ENCODE measurements at regions not wholly inside any gene's neighbourhood (a gene's known extent, or its start where the extent isn't known, plus 50 kb on each side); places are given as distances from the start of the nearest gene placed in this dataset.

DNA sequence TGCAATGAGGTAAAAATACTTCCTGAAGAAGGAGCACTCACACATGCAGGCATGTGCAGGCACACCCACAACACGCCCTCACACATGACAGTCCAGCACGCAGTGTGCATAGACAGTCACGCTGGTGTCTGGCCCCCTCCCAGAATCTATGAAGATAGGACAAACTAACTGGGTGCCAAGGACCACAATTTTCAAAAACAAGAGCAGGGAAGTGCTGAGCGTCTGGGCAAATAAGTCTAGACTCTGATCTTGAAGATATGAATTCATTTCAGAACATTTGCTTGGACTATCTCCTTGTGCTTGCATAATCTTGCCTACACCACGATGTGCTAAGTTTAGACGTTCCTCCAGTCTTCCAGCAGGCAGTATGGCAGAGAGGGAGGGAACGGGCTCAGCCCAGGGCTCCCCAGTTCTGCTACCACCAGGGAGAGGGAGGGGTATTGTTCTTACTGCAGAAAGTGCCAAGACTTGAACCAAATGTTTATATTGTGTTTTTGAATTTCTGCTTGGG is 276.5 kb upstream of the KLF6 start:
- peak; percentile 8 for DNase-seq

DNA sequence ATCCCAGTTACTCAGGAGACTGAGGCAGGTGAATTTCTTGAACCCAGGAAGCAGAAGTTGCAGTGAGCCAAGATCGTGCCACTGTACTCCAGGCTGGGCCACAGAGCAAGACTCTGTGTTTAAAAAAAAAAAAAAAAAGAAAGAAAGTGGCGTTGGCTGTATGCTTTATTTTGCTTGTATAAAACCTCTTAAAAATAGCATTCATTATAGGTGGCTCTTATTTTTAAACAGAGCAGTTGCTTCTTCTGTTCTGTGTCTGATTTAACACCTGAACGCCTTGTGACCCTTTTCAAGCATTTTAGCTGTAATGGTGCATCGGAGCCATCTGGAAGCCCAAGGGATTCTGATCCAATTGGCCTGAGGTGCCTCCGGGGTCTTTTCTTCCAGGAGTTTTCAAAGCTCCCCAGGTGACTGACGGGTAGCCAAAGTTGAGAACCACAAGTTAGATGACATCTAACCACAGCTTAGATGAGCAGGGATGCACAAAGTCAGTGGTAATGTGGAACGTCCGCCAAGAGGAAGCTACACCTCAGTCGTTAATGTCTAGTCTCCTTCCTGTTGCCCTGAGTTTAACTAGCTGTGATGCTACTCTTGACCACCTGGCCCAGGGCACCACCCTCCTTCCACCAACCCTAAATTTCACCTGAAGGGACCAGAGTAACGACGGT is 274.6 kb upstream of the KLF6 start:
- DNase-seq, result no peak

DNA sequence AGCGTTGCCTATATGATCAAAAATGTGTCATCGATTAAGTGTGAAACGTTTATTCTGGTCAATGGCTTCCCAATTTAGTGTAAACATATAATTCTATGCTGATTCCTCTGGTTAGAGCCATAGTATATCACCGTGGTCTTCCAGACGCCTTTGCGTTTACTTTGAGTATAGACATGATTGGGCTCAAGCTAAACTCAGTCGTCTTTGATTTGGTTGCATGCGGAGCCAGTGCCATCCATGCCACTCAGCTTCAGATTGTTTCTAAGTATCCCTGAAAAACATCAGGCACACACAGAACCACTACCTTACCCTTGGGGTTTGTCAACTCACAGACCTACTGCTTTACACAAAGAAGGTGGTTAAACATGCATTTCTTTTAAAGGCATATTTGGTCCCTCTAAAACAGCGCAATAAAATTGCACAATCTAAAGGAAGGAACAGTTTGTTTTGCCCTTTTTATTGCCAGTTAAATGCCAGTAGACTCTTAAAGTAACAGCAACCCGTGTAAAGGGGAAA is 273.6 kb upstream of the KLF6 start:
- peak; percentile 12 for DNase-seq

DNA sequence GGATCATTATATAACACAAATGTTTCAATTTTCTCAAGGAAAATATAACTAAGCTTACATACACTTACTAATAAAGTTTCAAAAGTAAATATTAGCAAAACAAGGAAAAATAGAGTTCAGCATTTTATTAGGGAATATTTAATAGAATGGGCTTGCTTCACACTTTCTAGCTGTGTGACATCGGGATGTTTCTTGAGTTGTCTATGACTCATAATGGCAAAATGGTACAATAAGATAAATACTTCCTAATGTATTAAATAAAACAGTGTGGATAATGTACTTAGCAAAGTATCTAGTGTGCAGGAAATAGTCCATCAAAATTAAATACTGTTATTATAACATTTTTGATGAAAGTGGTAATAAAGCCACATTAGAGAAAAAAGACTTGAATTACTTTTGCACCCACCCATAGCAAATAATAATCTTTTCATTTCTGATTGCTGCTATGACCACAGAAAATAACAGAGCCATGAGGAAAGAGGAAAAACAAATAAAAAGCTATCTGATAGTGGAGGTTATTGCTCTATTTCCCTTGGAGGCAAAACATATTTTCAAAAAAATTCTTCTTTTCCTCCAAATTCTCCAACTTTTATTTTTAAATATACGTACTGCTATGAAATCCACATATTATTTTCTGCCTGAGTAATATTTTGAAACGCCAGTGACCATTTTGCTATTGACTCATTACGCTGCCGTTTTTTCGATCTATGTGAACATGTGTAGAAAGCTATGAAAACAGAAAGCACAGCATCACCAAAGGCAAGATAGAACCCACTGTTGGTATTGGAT is 272.9 kb upstream of the KLF6 start:
- no peak for DNase-seq

DNA sequence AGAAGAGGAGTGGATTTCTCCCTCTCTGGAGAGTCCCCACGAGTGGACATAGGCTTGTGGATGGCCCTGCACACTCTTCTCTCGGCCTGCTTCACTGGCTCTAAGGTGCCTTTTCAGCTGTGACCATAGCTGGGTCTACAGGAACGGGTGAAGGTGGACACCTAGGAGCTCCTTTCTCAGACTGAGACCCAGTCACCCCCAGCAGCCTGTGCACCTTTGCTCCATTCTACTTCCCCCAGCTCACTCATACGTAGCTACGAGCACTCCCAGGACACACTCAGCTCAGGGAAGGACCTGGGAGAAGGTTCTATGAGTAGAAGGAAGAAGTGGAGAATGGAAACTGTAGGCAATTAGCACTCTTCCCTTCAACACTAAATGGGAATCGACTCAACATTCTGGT is 272.0 kb upstream of the KLF6 start:
- DNase-seq, result no peak

DNA sequence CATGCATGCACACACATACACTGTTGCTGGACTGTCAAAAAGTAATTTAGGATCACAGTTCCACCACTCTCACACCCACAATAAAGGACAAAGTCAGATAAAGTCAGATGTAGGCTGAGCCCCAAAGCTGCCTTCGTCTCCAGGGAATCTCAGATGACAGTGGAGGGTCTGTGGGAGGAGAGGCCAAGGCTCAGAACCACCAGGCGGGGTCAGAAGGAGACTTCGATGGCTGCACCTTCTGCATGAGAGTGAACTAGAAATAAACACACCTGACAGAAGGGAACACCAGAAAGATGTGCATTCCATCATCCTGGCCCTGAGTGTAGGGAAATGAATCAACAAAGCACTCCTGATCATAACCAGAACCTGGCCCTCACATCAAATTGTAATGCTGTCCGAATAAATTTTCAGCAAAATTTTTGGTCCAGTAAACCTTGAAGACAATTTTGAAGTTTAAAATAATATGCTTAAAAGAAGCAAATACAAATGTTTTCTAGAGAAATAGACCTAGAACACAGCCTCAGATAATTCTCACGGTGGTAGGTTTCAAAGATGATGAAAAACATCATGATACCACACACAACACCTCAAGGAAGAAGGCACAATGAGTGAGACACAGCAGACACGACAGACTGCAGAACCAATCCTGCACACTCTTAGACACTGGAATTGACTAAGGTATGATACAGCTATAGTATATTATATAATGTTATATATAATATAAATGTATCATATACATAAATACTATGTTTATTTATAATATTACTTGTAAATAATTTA is 269.8 kb upstream of the KLF6 start:
- DNase-seq, result no peak

DNA sequence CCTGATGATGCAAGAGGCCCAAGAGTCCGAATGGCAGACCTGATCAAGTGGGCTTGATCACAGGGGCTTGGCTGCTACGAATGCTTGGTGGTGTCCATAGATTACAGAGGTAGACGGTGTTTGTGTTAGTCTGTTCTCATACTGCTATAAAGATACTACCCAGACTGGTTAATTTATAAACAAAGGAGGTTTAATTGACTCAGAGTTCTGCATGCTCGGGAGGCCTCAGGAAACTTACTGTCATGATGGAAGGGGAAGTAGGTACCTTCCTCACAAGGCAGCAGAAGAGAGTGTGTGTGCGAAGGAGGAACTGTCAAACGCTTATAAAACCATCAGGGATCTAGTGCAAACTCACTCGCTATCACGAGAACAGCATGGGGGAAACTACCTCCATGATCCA is 268.9 kb upstream of the KLF6 start:
- DNase-seq, result peak; percentile 84

DNA sequence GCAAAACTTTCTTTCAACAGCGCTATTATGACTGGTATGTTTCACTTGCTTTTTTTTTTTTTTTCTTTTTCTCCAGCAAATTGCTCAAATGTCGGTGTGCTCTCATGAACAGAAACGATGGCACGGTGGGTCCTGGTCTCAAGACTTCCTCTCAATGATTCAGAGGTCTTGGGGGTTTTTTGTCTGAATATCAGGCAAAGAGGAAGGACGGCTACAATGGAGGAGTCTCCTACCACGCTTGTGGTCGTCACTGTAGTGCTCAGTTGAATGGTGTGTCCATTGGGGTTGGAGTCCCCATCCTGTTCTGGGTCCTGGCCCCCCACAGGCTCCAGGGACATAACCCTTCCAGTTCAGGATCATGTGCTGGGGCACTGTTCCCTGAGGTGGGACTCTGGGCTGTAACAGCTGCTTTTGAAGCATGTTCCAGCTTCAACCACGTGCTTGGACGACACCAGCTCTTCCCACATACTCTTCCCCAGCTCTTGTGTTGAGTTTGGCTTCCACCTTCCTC is 266.7 kb upstream of the KLF6 start:
- peak; percentile 35 for DNase-seq

DNA sequence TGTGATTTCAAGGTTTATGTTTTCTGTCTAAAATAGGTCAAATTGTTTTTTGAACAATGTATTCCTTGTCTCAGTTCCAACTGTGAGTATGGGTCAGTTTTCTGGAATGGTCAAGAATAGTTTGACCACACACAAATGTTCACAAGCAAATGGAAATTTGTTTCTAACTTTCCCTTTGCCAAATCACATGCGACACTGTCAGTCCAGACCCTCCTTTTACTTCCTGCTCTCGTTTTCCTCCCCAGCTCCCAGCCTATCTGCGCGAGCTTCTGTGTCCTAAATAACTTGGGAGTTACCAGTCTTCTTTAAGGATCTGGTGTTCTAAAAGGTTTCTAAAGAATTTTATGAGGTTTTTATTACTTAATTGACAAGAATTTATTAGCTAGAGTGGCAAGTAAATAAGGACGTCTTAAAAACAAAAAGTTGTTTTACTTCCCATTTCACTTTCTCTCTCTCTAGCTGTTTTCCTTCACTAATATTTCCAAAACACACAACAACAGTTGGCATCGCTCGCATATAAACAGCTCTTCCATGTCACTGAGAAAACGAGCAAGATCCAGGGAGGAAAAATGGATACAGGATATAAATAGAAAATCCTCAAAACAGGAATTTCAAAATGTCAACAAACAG is 266.1 kb upstream of the KLF6 start:
- peak; percentile 27 for DNase-seq

DNA sequence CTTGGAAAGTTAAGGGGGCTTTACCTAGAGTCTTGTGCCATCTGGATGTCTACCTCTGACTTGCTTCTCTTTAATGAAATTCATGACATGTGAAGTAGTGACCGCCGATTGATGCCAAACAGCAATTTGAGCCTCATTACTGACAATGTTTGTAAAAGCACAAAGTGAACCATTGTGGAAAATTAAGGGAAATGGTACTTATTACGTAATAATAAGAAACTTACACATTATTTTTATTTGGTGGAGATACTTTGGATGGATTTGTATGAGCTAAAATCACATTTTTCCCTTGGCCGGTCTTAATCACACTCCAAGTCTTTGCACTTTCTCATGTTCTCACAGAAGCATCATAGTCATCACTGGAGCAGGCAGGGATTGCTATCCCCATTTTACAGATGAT is 265.1 kb upstream of the KLF6 start:
- no peak for DNase-seq

DNA sequence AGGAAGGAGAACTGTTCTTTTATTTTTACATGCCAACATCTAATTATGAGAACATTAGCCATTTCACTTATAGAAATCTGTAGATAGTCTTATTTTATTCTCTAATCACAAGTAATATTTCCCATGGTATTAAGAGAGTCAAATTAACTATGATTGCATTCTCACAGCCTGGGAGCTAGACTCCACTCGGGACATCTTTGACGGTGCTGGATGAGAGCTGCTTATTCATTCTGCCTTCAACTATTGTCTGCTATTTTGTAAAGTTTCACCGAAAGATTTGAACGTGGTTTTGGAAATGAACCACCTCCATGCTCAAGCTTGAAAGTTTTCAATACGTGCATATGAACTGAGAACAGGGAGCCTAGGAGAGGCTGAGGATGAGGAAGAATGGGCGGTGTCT is 264.3 kb upstream of the KLF6 start:
- no peak for DNase-seq

DNA sequence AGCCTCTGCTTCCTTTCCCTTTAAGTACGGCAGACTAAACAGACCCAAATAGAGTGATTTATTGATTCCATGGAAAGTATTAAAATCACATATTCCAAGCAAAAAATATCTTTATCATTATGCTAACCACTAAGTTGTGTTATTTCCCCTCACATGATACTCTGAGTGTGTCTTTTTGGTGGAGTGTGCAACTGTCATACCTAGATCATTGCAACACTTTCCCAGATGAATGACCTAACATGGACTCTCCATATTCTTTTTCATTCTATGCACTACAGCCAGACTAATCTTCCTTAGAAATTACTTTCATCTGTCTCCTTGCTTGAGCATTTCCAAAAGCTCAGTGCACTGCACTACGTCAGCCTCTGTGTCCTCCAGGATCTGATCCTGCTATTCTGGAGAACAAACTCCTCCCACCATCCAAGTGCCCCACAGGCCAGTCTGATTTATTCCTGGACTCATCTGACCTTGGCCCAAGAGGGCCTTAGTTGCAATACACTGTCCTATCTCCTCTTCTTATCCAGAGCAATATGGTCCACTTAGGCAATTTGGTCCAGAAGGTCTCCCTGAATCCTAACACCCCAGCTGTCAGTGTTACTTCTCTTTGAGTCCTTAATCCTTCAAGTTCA is 263.3 kb upstream of the KLF6 start:
- DNase-seq, result no peak

DNA sequence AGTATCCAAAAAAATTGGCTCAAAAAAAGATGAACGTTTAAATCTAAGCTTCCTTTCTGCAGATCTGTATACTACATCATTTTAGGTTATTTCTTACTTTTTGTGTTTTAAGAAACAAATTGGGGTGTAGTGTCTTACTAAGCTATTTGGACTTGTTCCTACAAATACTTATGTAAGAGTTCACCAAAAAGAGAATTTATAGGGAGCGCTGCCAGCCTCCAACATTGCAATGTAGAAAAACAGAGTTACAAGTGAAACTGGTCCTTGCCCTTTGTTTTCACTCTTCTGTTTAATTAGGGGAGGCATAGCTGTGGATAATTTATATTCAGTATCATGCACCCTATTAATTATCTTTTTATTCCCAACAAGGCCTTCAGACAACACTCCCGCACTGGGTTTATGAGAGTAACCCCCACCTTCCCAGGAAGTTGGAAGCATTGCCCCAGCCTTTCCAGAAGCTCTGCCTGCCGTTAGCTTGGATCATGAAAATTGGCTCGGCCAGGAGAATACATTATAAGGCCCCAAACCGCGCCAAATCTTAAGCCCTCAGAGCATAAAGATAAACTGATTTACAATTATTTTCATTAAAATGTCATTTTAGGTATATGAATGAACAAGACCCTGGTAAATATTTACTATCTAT is 261.8 kb upstream of the KLF6 start:
- DNase-seq, result no peak

DNA sequence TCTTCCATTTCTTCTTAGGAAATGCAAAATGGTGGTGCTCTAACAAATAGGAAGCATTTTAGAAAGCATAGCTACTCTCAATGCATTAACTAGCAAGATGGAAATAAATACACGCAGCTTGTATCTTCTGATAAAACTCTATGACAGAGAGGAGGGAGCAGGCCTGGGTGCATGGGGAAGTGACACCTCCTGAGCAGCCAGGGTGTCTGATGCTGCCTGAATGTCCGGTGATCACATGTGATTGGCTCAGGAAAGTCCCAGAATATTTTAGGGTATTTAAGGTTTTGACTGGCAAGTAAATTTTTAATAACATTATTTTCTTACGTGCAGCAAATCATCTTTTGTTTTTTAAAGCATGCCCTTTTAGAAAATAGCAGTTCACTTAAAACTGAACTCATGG is 261.0 kb upstream of the KLF6 start:
- peak; percentile 10 for DNase-seq

DNA sequence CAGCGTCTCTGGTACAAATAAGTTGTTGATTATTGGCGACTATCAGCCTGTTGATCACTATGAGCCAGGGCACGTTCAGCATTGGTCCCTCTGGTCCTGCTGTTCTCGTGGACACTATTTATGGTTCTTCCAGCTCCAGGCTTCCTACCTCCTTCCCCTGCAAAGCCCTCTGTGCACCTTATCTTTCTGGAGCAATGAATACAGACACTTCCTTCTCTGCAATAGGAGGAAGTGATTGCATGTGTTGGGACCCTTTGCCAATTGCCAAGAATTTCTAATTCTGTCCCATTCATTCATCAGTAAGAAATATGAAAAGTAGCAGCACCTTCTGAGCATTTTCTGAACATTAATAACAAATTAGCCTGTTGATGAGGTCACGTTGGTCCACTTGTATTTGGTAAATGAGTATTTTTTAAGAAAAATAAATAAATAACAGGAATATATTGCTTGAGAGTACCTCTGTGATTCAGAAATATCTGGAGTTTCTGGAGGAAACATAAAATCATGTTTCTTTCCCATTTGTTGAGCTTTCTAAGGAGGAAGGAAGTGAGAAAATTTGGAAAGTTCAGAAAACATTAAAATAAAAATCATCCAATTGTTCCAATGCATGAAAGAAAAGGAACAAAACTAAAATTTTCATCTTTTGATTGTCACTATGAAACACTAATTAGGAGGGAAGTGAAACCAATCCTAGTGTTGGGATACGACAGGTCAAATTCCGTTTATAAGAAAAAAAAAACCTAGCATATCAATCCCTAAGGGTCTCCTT is 259.1 kb upstream of the KLF6 start:
- DNase-seq, result no peak

DNA sequence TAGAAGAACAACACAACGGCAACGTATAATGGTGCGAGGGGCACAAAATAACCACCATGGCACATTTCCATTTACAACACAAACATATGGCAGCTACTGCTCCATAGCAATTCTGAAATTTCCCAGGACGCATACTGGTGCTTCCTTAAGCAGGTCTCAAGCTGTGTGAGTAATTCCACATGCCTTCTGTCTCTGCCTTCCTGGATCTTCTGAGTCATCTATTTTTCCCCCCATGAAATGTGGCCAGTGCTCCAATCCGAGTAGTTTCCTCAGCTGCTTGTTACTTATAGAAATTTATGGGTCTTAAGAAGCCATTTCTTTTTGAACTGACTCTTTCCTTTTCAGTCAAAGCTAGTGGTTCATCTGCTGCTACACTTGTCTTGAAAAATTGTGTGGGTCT is 256.6 kb upstream of the KLF6 start:
- DNase-seq, result no peak

DNA sequence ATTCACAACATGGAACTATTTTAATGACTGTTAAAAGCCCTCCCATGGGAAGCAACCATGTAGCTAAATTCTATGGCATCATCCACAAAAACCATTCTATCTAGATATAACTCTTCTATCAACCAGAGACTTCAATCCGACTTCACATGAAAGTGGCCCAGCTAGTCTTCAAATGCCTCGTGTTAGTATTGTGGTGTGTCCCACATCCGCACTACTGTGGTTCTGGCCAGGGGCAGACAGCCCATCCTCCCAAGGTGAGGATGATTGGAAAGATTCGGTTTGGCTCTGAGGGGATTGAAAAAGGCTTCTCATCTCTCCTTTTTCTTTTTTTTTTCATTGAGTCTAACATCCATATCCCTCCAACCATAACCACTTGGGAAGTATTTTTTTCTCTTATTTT is 253.0 kb upstream of the KLF6 start:
- no peak for DNase-seq

DNA sequence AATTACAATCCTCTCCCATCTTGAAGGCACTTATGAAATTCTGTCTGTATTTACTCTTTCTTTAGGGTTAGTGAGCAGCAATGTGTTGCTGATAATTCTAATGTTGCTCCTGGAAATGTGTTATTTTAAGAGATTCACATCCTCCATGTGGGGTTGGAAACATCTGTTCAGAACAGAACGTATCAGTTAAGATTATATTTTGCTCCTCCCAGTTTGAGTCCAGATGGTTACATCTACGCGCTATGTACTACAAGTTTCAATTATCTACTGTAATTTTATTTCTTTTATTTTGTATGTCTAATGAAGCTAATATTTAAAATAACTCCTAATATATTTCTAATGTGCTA is 250.6 kb upstream of the KLF6 start:
- DNase-seq, result no peak

DNA sequence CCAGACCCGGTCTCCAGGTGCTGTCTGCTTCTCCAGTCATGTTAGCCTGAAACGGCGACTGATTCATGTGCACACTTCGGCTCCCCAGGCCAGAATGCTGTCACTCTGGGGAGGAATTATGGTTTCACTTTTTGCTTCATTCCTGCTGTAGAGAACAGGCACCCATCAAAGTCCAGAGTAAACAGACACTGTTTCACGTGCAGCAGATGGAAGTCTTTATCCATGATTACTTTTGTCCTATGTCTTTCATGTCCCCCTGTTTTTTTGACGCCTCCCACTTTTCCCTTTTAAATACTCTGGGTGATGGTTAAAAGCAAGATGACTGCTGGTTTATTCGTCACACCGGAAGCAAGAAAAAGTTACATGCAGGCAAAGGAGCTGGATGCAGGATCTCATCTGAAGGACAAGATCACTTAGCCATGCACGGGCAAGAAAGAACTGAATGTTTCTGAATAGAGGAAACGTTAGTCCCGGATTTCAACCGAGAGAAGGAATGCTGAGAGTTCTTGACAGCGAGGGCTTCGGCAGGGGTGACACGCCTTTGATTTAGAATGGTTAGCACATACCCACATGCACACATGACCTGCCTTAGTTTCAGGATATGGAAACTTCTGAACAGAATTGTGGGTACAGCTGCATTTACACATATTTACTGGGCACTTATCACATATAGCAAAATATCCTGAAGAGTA is 250.0 kb upstream of the KLF6 start:
- peak; percentile 19 for DNase-seq

DNA sequence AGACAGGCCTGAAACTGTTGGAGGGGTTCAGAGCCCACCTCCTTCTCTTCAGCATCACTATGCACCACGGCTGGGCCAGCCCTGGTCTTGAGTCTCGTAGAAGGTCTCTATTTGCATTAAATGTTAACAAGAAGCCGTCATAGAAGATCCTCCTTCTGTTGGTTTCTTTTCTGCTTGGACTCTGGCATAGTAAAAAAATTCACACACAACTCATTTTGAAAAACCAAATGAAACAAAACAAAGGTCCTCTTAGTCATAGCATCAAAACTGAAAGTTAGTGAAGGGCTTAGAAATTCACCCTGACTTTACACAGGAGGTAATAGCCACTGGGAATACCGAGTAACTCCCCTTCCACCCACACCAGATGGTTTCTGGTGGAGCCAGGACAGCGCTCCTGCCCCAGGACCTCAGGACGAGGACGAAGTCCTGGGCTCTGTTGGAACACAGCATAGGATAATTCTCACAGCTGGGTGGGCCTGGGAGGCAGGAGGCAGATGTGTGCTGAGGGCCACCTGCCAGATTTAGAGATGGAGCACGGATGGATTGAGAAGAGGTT is 248.4 kb upstream of the KLF6 start:
- DNase-seq, result no peak
